GM20000 (cell line): ENCODE measurements at regions not wholly inside any gene's neighbourhood (a gene's known extent, or its start where the extent isn't known, plus 50 kb on each side); places are given as distances from the start of the nearest gene placed in this dataset.

Experiments used
- DNase-seq: peaks from one replicate; pipeline ENCODE4 v3.0.0; 2012; ENCODE audit warnings: low spot score
- CTCF ChIP-seq: IDR thresholded peaks from 2 replicates; pipeline ENCODE4 v1.5.1; 2012; ENCODE audit warnings: mild to moderate bottlenecking, control low read depth; ENCODE audit errors: extremely low read depth, missing control alignments

GRCh38 chr12:33012226-33012625, 115.6 kb upstream of the PKP2 start:
- no peak for DNase-seq
- TF ChIP-seq CTCF, result no peak

- no peak for DNase-seq
- TF ChIP-seq CTCF, result no peak
Observed at GRCh38 chr12:33006106-33006505, 109.5 kb upstream of the PKP2 start.

GRCh38 chr12:33000016-33000415, 103.4 kb upstream of the PKP2 start:
- DNase-seq, result no peak
- TF ChIP-seq CTCF, result no peak

- DNase-seq, result no peak
Observed at GRCh38 chr12:32997471-32997870, 100.9 kb upstream of the PKP2 start.

GRCh38 chr12:32995623-32996022, 99.0 kb upstream of the PKP2 start:
- no peak for TF ChIP-seq CTCF
- no peak for DNase-seq

More at GRCh38 chr12:32997471-32997870, 100.9 kb upstream of the PKP2 start:
- TF ChIP-seq CTCF, result no peak

GRCh38 chr12:32993404-32993803, 96.8 kb upstream of the PKP2 start:
- TF ChIP-seq CTCF, result no peak

GRCh38 chr12:32989705-32990104, 93.1 kb upstream of the PKP2 start:
- no peak for TF ChIP-seq CTCF
- DNase-seq, result no peak

More at GRCh38 chr12:32993404-32993803, 96.8 kb upstream of the PKP2 start:
- no peak for DNase-seq

- DNase-seq, result no peak
- TF ChIP-seq CTCF, result no peak
Observed at GRCh38 chr12:32988982-32989381, 92.4 kb upstream of the PKP2 start.
